LNCAP (cell line): ENCODE measurements at regions not wholly inside any gene's neighbourhood (a gene's known extent, or its start where the extent isn't known, plus 50 kb on each side); places are given as distances from the start of the nearest gene placed in this dataset.

Experiments
- TF ChIP-seq, protein P1 (sequence below): fragments of 450-650 bp; IDR thresholded peaks from 2 replicates; pipeline ENCODE4 v1.5.1; 2017; ENCODE audit warnings: mild to moderate bottlenecking

DNA sequence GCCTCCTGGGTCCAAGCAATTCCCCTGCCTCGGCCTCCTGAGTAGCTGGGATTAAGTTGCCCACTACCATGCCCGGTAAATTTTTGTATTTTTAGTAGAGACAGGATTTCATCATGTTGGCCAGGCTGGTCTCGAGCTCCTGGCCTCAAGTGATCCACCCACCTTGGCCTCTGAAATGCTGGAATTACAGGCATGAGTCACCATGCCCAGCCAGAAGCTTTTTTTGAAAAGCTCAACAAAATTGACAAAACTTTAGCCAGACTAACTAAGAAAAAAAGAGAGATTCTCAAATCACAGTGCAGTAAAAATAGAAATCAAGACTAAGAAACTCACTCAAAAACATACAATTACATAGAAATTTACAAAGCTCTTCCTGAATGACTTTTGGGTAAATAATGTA, 420.6 kb downstream of the COL12A1 start:
- TF ChIP-seq, protein P1, sequence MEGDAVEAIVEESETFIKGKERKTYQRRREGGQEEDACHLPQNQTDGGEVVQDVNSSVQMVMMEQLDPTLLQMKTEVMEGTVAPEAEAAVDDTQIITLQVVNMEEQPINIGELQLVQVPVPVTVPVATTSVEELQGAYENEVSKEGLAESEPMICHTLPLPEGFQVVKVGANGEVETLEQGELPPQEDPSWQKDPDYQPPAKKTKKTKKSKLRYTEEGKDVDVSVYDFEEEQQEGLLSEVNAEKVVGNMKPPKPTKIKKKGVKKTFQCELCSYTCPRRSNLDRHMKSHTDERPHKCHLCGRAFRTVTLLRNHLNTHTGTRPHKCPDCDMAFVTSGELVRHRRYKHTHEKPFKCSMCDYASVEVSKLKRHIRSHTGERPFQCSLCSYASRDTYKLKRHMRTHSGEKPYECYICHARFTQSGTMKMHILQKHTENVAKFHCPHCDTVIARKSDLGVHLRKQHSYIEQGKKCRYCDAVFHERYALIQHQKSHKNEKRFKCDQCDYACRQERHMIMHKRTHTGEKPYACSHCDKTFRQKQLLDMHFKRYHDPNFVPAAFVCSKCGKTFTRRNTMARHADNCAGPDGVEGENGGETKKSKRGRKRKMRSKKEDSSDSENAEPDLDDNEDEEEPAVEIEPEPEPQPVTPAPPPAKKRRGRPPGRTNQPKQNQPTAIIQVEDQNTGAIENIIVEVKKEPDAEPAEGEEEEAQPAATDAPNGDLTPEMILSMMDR: no peak

DNA sequence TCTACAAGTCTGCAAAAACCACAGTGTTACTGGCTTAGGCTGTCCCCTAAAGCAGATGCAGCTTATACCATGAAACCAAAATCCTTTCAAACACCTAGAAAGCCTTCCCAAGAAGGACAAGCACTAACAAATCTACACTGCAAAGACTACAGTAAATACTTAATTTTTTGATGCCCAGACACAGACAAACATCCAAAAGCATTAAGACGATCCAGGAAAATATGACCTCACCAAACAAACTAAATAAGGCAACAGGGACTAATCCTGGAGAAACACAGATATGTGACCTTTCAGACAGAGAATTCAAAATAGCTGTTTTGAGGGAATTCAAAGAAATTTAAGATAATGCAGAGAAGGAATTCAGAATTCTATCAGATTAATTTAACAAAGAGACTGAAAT, 423.5 kb downstream of the COL12A1 start:
- TF ChIP-seq, protein P1: no peak

DNA sequence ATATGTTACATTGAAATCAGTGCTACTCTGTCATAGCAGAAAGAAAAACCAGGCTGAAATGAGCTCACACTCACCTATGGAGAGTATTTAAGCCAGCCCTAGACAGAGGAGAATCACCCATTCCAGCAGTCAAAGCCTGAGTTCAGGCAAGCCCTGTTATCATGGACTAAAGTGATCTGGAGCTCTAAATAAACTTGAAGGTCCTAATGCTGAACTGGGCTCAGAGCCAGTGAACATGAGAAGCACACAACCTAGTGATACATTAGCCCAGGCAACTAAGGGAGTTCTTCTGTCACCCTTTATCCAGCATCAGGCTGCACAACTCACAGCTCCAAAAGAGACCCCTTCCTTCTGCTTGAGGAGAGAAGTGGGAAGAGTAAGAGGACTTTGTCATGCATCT, 425.0 kb downstream of the COL12A1 start:
- TF ChIP-seq, protein P1: no peak

DNA sequence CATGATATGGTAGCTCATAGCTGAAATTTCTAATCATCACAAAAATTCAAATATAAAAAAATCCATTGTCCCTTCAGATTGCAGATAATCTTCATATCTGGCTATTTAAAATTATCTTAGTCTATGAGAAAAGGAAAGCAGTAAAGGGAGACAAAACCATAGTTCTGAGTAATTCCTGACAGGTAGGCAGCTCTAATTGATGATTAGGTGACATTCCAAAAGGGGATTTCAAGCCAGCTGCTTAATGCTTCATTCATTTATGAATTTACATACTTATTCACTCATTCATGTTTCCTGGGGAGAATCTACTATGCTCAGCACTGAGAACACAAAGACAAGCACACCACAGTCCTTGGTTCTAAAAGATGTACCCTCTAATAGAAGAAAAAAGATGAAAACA, 437.1 kb downstream of the COL12A1 start:
- TF ChIP-seq, protein P1: no peak

DNA sequence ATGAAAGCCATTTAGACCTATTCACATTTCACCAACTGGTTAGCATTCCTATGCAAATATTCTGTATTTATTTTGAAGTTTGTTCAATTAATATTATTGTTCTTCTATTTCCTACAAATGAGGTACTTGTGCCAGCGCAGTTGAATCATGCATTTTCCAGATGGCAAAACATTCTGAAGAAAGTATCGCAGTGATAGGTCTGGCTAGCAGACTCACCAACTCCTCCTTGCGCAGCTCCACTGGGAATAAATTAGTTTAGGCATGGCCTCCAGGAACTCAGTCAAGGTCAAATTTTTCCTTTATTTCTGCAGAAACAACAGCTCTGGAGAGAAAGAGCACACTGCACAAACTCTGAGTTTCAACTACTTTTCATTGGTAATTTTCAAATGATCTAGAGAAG, 437.7 kb downstream of the COL12A1 start:
- TF ChIP-seq, protein P1: no peak

DNA sequence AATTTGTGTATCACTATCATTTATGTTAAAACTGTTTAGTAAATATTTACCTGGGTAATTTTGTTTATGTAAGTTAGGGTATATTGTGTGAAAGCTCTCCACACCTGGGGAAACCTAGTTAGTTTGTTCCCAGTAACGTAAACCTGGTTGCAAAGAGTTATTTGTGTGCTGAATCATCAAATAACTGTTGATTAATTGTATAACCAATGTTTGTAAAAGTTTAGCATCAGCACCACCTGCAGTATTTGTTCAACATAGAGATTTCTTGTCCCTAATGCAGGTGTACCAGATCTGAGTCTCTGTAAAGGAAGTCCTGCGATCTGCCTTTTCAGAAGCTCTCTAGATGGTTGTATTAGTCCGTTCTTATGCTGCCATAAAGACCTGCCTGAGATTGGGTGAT, 440.4 kb downstream of the COL12A1 start:
- TF ChIP-seq, protein P1: no peak

DNA sequence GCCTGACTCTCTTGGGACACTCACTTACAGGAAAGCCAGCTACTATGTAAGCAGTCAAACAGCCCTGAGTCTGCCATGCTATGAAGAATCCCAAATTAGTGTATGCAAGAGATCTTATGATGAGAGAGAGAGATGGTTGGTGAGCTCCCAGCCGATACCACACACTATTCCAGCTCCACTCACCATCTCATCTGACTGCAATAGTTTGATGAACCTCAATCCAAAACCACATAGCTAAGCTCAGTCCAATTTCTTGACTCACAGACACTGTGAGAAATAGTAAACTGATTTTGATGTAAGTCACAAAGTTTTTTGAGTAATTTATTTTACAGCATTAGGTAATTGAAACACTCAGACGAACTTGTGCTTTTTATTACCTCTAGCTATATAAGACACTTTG, 441.4 kb downstream of the COL12A1 start:
- TF ChIP-seq, protein P1: no peak

DNA sequence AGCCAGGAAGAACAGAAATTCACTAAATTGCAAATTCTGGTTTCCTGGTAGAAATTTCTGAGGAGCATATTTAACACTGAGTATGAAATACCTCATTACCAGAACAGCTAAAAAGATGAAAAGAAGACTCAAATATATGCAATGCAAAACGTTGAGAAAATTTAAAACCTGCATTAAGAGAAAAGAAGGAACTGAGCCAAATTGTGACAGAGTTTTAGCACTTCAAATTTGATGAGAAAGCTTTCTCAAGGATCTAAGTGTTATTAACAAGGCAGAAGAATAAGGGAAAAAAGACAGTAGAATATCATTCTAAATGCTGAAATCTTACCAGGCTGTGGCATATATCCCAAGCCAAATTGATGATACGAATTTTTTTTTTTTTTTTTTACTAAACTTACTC, 443.0 kb downstream of the COL12A1 start:
- TF ChIP-seq, protein P1: no peak
